NCI-H1105 treated with DMSO at 0.1 percent for 48 hours (cell line): ENCODE measurements at regions not wholly inside any gene's neighbourhood (a gene's known extent, or its start where the extent isn't known, plus 50 kb on each side); places are given as distances from the start of the nearest gene placed in this dataset.
"Not testable (repeated sequence)": the region's sequence is repeated elsewhere in the genome, so short reads cannot be mapped to it uniquely, and the experiment has no call there.

Experiments
- DNase-seq: peaks from one replicate; lab custom pipeline; 2025; lab: John Stamatoyannopoulos, UW

DNA sequence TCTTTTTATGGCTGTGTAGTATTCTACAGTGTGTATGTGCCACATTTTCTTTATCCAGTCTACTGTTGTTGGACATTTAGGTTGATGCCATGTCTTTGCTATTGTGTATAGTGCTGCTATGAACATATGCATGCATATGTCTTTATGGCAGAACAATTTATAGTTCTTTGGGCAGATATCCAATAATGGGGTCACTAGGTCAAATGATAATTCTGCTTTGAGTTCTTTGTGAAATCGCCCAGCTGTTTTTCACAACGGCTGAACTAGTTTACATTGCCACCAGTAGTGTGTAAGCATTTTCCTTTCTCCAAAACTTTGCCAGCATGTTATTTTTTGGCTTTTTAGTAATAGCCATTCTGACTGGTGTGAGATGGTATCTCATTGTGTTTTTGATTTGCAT, 214.8 kb upstream of the TMEM229A start:
- no peak for DNase-seq

GRCh38 chr7:124246262-124246863, 213.5 kb upstream of the TMEM229A start:
- DNase-seq: no peak

- DNase-seq: not testable (repeated sequence)
These were observed 211.6 kb upstream of the TMEM229A start for GRCh38 chr7:124244469-124244868.

DNA sequence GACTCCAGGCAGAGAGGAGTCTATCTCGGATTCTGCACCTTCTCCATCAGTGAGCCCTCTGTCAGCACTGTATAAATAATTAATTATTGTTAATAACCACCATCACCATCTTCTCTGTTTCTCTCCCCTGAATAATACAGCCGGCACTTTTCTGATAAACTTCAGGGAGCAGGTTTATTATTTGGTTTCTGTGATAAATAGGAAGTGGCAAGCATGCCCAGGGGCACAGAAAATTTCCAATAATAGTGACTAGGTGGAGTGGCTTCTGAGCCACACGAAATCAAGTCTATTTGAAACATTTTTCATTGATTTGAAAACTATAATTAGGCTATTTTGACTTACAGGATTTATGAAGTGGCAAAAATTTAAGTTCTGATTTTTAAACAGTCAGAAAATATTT, 186.8 kb upstream of the TMEM229A start:
- DNase-seq: no peak

DNA sequence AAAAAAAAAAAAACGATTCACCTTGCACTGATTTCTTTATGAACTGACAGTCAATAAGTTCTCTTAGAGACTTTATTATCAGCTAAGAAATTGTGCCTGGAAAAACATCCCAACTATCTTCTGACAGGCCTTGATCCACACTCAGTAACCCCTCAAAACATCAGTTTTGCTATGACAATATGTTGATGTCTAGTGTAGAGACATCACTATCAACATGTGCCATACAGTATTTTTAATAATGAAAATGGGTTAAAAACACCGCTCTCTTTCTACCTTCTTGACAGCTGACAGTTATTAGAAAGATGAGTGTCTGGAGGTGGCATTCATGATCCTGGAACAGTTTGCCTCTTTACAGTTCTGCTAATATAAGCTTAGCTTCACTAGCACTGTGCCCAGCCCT, 175.8 kb upstream of the TMEM229A start:
- DNase-seq: no peak

GRCh38 chr7:124208173-124208572, 175.3 kb upstream of the TMEM229A start:
- DNase-seq: no peak

- DNase-seq: no peak
These were observed 172.7 kb upstream of the TMEM229A start for GRCh38 chr7:124205526-124205925.

GRCh38 chr7:124202546-124202945, 169.7 kb upstream of the TMEM229A start:
- no peak for DNase-seq

DNA sequence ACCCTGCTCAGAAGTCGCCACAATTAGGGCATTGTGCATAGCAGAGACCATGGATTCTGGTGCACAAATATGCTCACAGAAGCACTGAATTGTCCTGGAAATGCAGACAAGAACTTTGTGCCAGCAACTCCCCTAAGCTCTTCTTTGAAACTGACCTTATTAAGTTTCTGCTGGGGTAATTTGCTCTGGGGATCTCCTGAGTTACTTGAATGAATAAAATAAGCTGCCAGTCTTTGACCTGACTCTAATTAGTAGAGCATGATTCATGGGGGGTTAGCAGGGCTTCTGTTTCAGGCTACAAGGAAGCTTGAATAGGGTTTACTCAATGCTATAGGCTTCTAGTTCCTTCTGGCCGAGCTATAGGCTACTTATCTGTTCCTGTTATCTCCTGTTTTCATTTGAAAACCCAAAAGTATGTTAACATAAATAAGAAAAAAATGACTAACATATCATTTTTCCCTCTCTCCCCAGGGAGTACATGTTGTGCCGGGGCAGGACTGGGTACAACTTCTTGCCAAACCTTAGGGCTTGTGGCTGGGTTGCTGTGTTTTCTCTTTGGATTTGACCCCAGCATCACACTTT, 169.0 kb upstream of the TMEM229A start:
- DNase-seq: no peak

DNA sequence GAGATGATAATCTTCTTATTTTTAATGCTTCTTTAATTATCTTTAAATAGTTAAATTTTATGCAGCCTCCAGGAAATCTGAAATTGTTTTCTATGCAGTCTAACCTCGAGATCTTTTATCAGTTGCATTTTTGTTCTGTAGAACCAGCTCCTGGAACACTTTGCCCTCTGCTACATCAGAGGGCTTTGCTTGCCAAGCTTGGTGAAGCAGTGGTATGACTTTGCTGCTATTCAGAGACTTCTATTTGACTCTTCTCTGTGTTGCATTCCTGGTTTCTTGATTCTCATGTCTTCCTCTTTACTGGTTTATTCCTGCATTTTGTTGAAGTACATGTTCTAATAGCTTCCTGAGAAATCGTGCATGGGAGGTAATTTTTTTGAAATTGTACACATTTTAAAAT, 163.7 kb upstream of the TMEM229A start:
- DNase-seq: no peak

- DNase-seq: no peak
These were observed 160.0 kb upstream of the TMEM229A start for GRCh38 chr7:124192885-124193284.

GRCh38 chr7:124191713-124192112, 158.8 kb upstream of the TMEM229A start:
- no peak for DNase-seq

DNA sequence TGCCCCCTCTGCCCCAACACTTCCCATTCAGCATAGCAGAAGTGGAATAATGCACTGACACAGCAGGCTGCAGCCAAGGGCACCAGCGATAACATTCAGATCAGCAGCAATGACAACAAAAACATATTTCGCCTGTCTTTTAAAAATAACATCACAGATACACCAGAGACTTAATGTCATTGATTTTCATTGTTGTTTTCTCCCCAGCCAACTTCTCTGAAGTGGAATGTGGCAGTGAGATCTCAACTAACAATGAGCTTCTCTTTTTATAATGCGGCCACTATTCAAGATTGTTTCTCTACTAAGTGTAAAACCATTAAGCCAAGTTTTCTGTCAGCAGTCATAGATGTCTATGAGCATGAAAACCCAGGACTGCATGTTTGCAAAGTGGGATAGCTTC, 158.2 kb upstream of the TMEM229A start:
- DNase-seq: no peak

DNA sequence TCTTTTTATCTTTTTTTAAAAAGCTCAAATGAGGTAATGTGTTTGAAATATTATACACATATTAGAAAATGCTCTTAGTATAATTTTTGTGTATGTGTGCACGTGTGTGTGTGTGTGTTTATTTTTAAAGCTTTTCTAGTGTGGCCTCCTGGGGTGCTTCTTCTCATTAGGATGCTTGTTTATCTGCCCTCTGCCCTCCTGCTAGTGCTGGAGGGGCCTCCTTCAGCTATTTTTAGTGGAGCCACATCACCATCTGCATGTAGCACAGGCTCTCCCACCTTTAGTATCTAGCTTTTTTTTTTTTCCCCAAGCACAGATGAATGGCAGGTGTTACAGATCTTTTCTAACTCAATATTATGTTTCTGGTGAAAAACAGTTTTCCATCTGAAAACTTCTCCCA, 155.7 kb upstream of the TMEM229A start:
- no peak for DNase-seq

- no peak for DNase-seq
These were observed 155.1 kb upstream of the TMEM229A start for GRCh38 chr7:124187962-124188361.

DNA sequence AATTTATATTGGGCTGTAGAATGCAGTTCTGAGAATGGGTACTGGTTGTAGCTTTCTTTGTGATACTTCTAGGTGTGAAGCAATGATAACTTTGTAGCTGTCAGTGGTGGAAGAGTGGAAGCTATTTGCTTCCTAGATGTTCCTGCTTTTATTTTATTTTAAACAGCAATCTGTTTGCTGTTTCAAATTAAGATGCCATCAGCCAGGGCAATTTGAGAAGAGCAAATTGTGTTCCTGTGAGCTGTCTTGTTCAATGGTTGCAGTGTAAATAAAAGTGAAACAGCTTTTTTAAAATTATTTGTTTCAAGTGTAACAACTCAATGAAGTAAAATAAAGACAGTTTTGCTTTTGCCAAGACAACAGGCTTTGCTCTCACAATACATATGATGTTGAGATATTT, 150.8 kb upstream of the TMEM229A start:
- no peak for DNase-seq

DNA sequence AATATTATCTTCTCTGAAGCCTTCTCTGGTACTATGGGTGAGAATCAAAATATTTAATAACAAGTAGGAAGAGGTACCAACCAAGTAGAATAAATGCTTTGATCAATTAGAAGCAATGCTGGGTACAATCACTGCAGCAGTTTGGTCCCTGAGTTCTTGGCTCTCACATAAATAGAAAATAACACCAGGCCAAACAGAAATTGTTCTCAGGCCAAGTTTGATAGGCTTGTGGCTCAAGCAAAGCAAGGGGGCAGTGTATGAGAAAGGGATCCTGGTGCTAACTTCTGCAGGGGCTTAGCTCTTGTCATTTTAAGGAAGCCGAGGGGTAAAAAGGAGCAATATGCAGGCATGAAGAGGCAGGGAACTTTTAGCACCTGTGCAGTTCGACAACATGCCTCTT, 146.8 kb upstream of the TMEM229A start:
- DNase-seq: no peak

DNA sequence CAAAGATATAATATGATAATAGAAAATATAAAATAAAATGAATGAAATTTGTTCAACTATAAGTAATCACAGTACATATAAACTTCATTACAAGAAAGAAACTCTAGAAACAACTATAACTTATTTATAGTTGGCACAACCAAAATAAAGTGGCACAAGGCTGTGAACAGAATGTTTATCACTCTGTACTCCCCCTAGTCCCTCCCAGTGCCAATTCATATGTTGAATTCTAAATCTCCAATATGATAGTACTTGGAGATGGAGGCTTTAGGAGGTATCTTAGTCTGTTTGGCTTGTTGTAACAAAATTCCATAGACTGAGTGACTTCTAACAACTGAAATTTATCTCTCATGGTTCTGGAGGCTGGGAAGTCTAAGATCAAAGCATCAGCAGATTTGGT, 145.0 kb upstream of the TMEM229A start:
- DNase-seq: no peak

- DNase-seq: not testable (repeated sequence)
These were observed 138.9 kb upstream of the TMEM229A start for GRCh38 chr7:124171812-124172211.

GRCh38 chr7:124171068-124171467, 138.2 kb upstream of the TMEM229A start:
- DNase-seq: peak; percentile 56

DNA sequence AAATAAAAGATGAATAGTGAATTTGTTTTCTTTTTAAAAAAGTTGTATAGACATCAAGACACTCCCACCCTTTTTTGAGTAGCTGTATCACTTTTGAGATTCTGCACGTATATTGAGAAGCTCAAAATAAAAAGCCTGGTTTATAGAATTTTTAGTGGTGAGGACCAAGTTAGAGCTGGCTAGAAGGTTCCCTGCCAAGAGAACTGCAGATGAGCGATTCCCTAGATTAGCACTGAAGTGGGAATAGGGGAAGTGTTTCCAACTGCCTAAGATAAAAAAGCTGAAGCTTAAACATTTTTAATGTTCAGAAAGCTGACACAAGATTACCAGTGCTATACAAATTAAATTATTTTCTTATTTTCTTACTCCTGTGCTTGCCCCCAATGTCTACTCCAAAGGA, 135.7 kb upstream of the TMEM229A start:
- no peak for DNase-seq

GRCh38 chr7:124162667-124163066, 129.8 kb upstream of the TMEM229A start:
- no peak for DNase-seq

- DNase-seq: peak; percentile 55
These were observed 122.7 kb upstream of the TMEM229A start for GRCh38 chr7:124155432-124156022.
